ENCODE measurements at regions not wholly inside any gene's neighbourhood (a gene's known extent, or its start where the extent isn't known, plus 50 kb on each side); places are given as distances from the start of the nearest gene placed in this dataset.

DNA sequence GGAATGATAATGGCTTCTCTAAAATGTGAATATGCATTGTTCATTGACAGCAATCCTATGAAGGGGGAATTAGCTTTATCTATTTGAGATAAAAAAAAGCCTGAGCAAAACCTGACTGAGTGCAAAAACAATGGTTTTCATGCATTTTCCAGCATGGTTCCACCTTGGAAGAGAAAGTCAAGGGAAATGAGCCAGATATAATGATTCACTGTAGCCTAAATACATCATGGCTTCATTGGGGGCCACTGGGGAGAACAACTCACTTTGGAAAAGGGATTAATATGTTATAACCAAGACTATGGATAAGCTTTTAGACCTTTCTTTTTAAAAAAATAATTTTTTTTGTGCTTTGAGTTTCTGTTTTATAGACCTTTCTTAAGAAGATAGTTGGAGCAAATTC lies 679.7 kb downstream of the NYAP2 start:
- Mint-ChIP-seq H3K27me3 (ENCODE audit: low read depth) (no peaks in the 10 kb centered on the region), H3K4me3 (no peak overlapping the region)

DNA sequence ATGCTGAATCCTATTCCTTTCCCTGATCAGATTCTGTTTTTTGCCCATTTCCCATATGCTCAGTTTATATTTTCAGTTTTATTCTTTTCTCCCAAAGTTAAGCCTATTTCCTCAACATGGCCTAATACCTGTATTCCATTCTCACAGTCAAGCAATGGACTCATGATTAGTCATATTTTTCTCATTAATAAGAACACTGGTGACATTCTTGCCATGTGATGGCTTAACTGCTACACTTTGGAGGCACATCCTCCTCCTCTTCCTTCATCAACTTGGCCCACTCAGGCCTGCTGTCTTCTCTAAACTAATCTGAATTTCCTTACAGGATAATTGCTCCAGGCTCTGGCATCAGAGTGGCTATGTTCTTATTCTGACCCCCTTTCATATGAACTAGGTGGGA lies 679.2 kb downstream of the NYAP2 start:
- no peaks in the 10 kb centered on the region for H3K27me3 Mint-ChIP-seq (ENCODE audit: low read depth)
- H3K36me3 Mint-ChIP-seq (ENCODE audit: low read depth) = no peaks in the 10 kb centered on the region
- peaks cover 18% of the 10 kb centered on the region for H3K4me1 Mint-ChIP-seq
- TF ChIP-seq, protein P1, sequence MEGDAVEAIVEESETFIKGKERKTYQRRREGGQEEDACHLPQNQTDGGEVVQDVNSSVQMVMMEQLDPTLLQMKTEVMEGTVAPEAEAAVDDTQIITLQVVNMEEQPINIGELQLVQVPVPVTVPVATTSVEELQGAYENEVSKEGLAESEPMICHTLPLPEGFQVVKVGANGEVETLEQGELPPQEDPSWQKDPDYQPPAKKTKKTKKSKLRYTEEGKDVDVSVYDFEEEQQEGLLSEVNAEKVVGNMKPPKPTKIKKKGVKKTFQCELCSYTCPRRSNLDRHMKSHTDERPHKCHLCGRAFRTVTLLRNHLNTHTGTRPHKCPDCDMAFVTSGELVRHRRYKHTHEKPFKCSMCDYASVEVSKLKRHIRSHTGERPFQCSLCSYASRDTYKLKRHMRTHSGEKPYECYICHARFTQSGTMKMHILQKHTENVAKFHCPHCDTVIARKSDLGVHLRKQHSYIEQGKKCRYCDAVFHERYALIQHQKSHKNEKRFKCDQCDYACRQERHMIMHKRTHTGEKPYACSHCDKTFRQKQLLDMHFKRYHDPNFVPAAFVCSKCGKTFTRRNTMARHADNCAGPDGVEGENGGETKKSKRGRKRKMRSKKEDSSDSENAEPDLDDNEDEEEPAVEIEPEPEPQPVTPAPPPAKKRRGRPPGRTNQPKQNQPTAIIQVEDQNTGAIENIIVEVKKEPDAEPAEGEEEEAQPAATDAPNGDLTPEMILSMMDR (IDR thresholded peaks at IDR 0.05; ENCODE audit: unreplicated experiment in 3 of 3) = no peak
- peak overlapping the region in 2 of 3 experiments; percentile 52 to 84 for H3K27ac Mint-ChIP-seq
- H3K9me3 Mint-ChIP-seq = peaks cover 3% of the 10 kb centered on the region
- H3K4me3 Mint-ChIP-seq = no peak overlapping the region

More for the DNA sequence above, 679.7 kb downstream of the NYAP2 start:
- Mint-ChIP-seq H3K4me1 (peaks cover 18% of the 10 kb centered on the region), H3K9me3 (peaks cover 3% of the 10 kb centered on the region), H3K36me3 (ENCODE audit: low read depth) (no peaks in the 10 kb centered on the region), H3K27ac (peak overlapping the region in 2 of 3 experiments; percentile 52 to 84)
- TF ChIP-seq, protein P1 (IDR thresholded peaks at IDR 0.05; ENCODE audit: unreplicated experiment in 3 of 3) = no peak

GRCh38 chr2:226077841-226078240 lies 678.3 kb downstream of the NYAP2 start:
- H3K4me1 Mint-ChIP-seq = peaks cover 21% of the 10 kb centered on the region
- no peak overlapping the region for H3K4me3 Mint-ChIP-seq

DNA sequence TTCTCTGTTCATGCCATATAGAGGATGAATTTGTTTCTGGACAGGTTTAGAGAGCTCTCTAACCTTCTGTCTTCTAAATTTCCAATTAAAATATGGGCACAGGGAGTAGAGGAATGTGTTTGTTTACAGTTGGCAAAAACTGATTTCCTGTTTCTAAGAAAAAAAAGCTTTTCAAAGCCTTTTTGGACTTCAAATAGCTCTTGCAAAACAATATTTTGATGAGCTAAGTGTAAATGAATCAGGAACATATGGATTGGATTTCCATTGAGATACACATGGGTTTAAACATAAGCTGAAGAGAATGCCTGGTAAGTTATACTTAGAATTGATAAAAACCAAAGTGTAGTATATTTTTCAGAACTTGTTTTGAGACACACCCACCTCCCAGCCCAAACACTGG lies 677.5 kb downstream of the NYAP2 start:
- Mint-ChIP-seq H3K9me3 (no peaks in the 10 kb centered on the region), H3K4me1 (peaks cover 22% of the 10 kb centered on the region), H3K36me3 (ENCODE audit: low read depth) (no peaks in the 10 kb centered on the region)

More at GRCh38 chr2:226077841-226078240, 678.3 kb downstream of the NYAP2 start:
- Mint-ChIP-seq H3K27ac (no peak overlapping the region), H3K27me3 (ENCODE audit: low read depth) (no peaks in the 10 kb centered on the region), H3K36me3 (ENCODE audit: low read depth) (no peaks in the 10 kb centered on the region), H3K9me3 (no peaks in the 10 kb centered on the region)
- TF ChIP-seq, protein P1 (IDR thresholded peaks at IDR 0.05; ENCODE audit: unreplicated experiment in 3 of 3) = no peak

GRCh38 chr2:226076529-226076928 lies 677.0 kb downstream of the NYAP2 start:
- Mint-ChIP-seq H3K4me3 (no peak overlapping the region), H3K9me3 (no peaks in the 10 kb centered on the region), H3K27ac (no peak overlapping the region), H3K4me1 (peaks cover 22% of the 10 kb centered on the region), H3K27me3 (ENCODE audit: low read depth) (no peaks in the 10 kb centered on the region), H3K36me3 (ENCODE audit: low read depth) (no peaks in the 10 kb centered on the region)
- TF ChIP-seq, protein P1 (IDR thresholded peaks at IDR 0.05; ENCODE audit: unreplicated experiment in 3 of 3) = no peak

More for the DNA sequence above, 677.5 kb downstream of the NYAP2 start:
- H3K4me3 Mint-ChIP-seq = no peak overlapping the region
- no peaks in the 10 kb centered on the region for H3K27me3 Mint-ChIP-seq (ENCODE audit: low read depth)
- TF ChIP-seq, protein P1 (IDR thresholded peaks at IDR 0.05; ENCODE audit: unreplicated experiment in 3 of 3) = no peak
- no peak overlapping the region for H3K27ac Mint-ChIP-seq

- TF ChIP-seq, protein P1 (IDR thresholded peaks at IDR 0.05; ENCODE audit: unreplicated experiment in 3 of 3) = no peak
- peaks cover 9% of the 10 kb centered on the region for H3K4me1 Mint-ChIP-seq
- H3K27ac Mint-ChIP-seq = no peak overlapping the region
- H3K4me3 Mint-ChIP-seq = no peak overlapping the region
- no peaks in the 10 kb centered on the region for H3K36me3 Mint-ChIP-seq (ENCODE audit: low read depth)
- H3K9me3 Mint-ChIP-seq = no peaks in the 10 kb centered on the region
- H3K27me3 Mint-ChIP-seq (ENCODE audit: low read depth) = no peaks in the 10 kb centered on the region
Measured at GRCh38 chr2:226074391-226074790, 674.9 kb downstream of the NYAP2 start.

Measured in nephron (organoid).